Psoas muscle (tissue), 7 donors: ENCODE measurements at regions not wholly inside any gene's neighbourhood (a gene's known extent, or its start where the extent isn't known, plus 50 kb on each side); places are given as distances from the start of the nearest gene placed in this dataset.

Experiments
- ATAC-seq, 4 donors: fragments of 200-7000 bp; cut with Tn5 transposase; one replicate each; pipeline ENCODE4 v1.9.1; 2020; ENCODE audit warnings: moderate library complexity in 3 of 4, mild to moderate bottlenecking in 2 of 4
- DNase-seq, 2 donors: peaks; one replicate each; pipeline ENCODE4 v3.0.0-alpha.2; 2020
- H3K27ac ChIP-seq: fragments of 200-600 bp; one replicate; pipeline ENCODE4 v1.8.0; 2022
- H3K27me3 ChIP-seq, 3 donors: fragments of 200-600 bp in 1 of 3; one replicate each; pipeline versions ENCODE4 v1.6.1 to v1.8.0; 2013 to 2022; ENCODE audit warnings: low read length in 2 of 3, mild to moderate bottlenecking in 2 of 3, moderate library complexity in 1 of 3; ENCODE audit not compliant: insufficient read depth in 3 of 3
- H3K36me3 ChIP-seq, 2 donors: fragments of 200-600 bp in 1 of 2; one replicate each; pipeline versions ENCODE4 v1.6.1 to v1.8.0; 2013 to 2022; ENCODE audit warnings: low read depth in 1 of 2, mild to moderate bottlenecking in 1 of 2, moderate library complexity in 1 of 2; ENCODE audit not compliant: insufficient read depth in 1 of 2
- H3K4me1 ChIP-seq: fragments of 200-600 bp; one replicate; pipeline ENCODE4 v1.8.0; 2022
- H3K4me3 ChIP-seq: fragments of 200-600 bp; one replicate; pipeline ENCODE4 v1.8.0; 2022; ENCODE audit warnings: mild to moderate bottlenecking
- H3K9me3 ChIP-seq: fragments of 200-600 bp; one replicate; pipeline ENCODE4 v1.8.0; 2022
- WGBS, 3 donors: extraction: QIAGEN DNeasy Blood & Tissue Kit; methylation state at CpG; one replicate each; pipeline versions ENCODE4 v1.1.6 to v1.1.7; 2013; 5-methylcytosine and 5-hydroxymethylcytosine counted together
- intact Hi-C, 2 donors: fragments of 100-400 bp; cut with DNase I; formaldehyde crosslinking; loops; one replicate each; pipeline versions ENCODE4 v1.11.0 to v1.14.2; 2022
- TF ChIP-seq, protein P1 (sequence below): fragments of 200-600 bp; IDR thresholded peaks from one replicate; pipeline ENCODE4 v1.8.0; 2022; ENCODE audit warnings: antibody characterized with exemption
- donor health status: healthy with polysubstance abuse.
- donor health status: DM: no; HTN: no; CAD: no; lungs with moderate emphysema.
- donor health status: Bipolar disorder and iron deficiency.
- donor health status: healthy.
- donor health status: DM: yes; HTN: yes; CAD: no.
- donor health status: DM: no; HTN: no; CAD: no.
- donor health status: DM: yes; HTN: yes; CAD: no.

- TF ChIP-seq, protein P1, sequence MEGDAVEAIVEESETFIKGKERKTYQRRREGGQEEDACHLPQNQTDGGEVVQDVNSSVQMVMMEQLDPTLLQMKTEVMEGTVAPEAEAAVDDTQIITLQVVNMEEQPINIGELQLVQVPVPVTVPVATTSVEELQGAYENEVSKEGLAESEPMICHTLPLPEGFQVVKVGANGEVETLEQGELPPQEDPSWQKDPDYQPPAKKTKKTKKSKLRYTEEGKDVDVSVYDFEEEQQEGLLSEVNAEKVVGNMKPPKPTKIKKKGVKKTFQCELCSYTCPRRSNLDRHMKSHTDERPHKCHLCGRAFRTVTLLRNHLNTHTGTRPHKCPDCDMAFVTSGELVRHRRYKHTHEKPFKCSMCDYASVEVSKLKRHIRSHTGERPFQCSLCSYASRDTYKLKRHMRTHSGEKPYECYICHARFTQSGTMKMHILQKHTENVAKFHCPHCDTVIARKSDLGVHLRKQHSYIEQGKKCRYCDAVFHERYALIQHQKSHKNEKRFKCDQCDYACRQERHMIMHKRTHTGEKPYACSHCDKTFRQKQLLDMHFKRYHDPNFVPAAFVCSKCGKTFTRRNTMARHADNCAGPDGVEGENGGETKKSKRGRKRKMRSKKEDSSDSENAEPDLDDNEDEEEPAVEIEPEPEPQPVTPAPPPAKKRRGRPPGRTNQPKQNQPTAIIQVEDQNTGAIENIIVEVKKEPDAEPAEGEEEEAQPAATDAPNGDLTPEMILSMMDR: no peak
- ATAC-seq: no peak
- Histone ChIP-seq H3K4me3 (no peak overlapping the region), H3K27ac (no peak overlapping the region), H3K36me3 (no peaks in the 10 kb centered on the region), H3K27me3 (peaks cover 0 to 5% (median 2%) of the 10 kb centered on the region in 3 donors), H3K9me3 (no peaks in the 10 kb centered on the region), H3K4me1 (no peaks in the 10 kb centered on the region)
- intact Hi-C loops: loop anchor here (1.0 to 10.0 kb wide), 4 partner anchors 269 to 819 kb away; no protein-coding TSS in a partner anchor
- DNase-seq: no peak
- 82 to 88% (median 88%) methylated on average over 13 of the region's 13 CpGs for WGBS, 3 donors
Measured at GRCh38 chr6:168883410-168884049, 370.1 kb downstream of the THBS2 start.

GRCh38 chr6:168880271-168880670, 373.4 kb downstream of the THBS2 start:
- no peak overlapping the region for H3K27ac ChIP-seq
- no peaks in the 10 kb centered on the region for H3K4me1 ChIP-seq
- intact Hi-C loops: loop anchor here in 1 of 2 donors (10.0 kb wide), 2 partner anchors 265 to 815 kb away; no protein-coding TSS in a partner anchor
- ATAC-seq (no peak), DNase-seq (no peak)
- no peaks in the 10 kb centered on the region for H3K9me3 ChIP-seq
- H3K27me3 ChIP-seq: peaks cover 0 to 5% (median 5%) of the 10 kb centered on the region in 3 donors
- TF ChIP-seq, protein P1: no peak
- 76 to 77% (median 76%) methylated on average over 17 of the region's 17 CpGs for WGBS, 3 donors
- no peak overlapping the region for H3K4me3 ChIP-seq
- no peaks in the 10 kb centered on the region for H3K36me3 ChIP-seq

- ATAC-seq: peak; percentile 30 to 46 (median 37)
- H3K36me3 ChIP-seq: no peaks in the 10 kb centered on the region
- 18 to 31% (median 20%) methylated on average over 10 of the region's 10 CpGs for WGBS, 3 donors
- H3K27ac ChIP-seq: no peak overlapping the region
- H3K9me3 ChIP-seq: no peaks in the 10 kb centered on the region
- TF ChIP-seq, protein P1: no peak
- H3K4me1 ChIP-seq: no peaks in the 10 kb centered on the region
- DNase-seq: no peak
- intact Hi-C loops: no loop called here
- no peak overlapping the region for H3K4me3 ChIP-seq
- H3K27me3 ChIP-seq: peaks cover 0 to 11% (median 3%) of the 10 kb centered on the region in 3 donors
Measured at GRCh38 chr6:168877821-168878282, 375.8 kb downstream of the THBS2 start.

DNA sequence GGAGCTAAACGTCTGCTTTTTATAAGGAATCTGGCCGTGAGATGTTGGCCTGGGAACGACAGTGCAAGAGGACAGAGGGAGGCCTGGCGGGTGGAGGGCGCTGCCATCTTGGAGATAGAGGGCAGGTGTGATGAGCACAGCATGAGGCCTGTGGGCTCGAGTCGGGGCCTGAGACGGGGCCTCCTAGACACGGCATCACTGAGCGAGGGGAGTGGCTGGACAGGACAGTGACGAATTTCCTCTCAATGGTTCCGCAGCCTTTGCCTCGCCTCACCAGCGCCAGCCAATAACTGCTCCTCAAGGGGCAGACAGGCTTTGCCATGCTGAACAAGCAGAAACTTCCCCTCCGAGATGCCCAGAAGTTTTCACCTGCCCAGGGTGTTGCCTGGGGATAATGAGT, 376.7 kb downstream of the THBS2 start:
- intact Hi-C loops: no loop called here
- TF ChIP-seq, protein P1: no peak
- Histone ChIP-seq H3K36me3 (no peaks in the 10 kb centered on the region), H3K4me1 (no peaks in the 10 kb centered on the region), H3K4me3 (no peak overlapping the region), H3K27ac (no peak overlapping the region), H3K9me3 (no peaks in the 10 kb centered on the region), H3K27me3 (peaks cover 0 to 10% (median 3%) of the 10 kb centered on the region in 3 donors)
- no peak for DNase-seq
- no peak for ATAC-seq
- 85 to 88% (median 86%) methylated on average over 15 of the region's 15 CpGs for WGBS, 3 donors
